Activated CD4-positive, alpha-beta T cell treated with anti-CD3 and anti-CD28 coated beads, Interleukin-10, Interleukin-2, amounts not matched to agents 100 ng/mL and 50 ng/mL, durations not matched to agents 16 hours and 8 hours (primary cell): ENCODE measurements at regions not wholly inside any gene's neighbourhood (a gene's known extent, or its start where the extent isn't known, plus 50 kb on each side); places are given as distances from the start of the nearest gene placed in this dataset.

ENCODE experiments used
- DNase-seq: peaks from one replicate; pipeline ENCODE4 v3.0.0-alpha.2; 2020

GRCh38 chr5:27276119-27276518 lies 237.7 kb upstream of the CDH9 start:
- DNase-seq = no peak

GRCh38 chr5:27275345-27275744 lies 237.0 kb upstream of the CDH9 start:
- no peak for DNase-seq

- DNase-seq = no peak
Observed at GRCh38 chr5:27269766-27270165, 231.4 kb upstream of the CDH9 start.

GRCh38 chr5:27267209-27267824 lies 228.9 kb upstream of the CDH9 start:
- DNase-seq = no peak

- no peak for DNase-seq
Observed at GRCh38 chr5:27266184-27266583, 227.8 kb upstream of the CDH9 start.

GRCh38 chr5:27257696-27258095 lies 219.3 kb upstream of the CDH9 start:
- no peak for DNase-seq

GRCh38 chr5:27252911-27253310 lies 214.5 kb upstream of the CDH9 start:
- peak; percentile 1 for DNase-seq

GRCh38 chr5:27242258-27242626 lies 203.9 kb upstream of the CDH9 start:
- DNase-seq = no peak

- no peak for DNase-seq
Observed at GRCh38 chr5:27241564-27242257, 203.3 kb upstream of the CDH9 start.

GRCh38 chr5:27240791-27241190 lies 202.4 kb upstream of the CDH9 start:
- no peak for DNase-seq

GRCh38 chr5:27234916-27235315 lies 196.5 kb upstream of the CDH9 start:
- DNase-seq = no peak

GRCh38 chr5:27221410-27221809 lies 183.0 kb upstream of the CDH9 start:
- no peak for DNase-seq

GRCh38 chr5:27220752-27221151 lies 182.4 kb upstream of the CDH9 start:
- DNase-seq = no peak

GRCh38 chr5:27217977-27218376 lies 179.6 kb upstream of the CDH9 start:
- no peak for DNase-seq

GRCh38 chr5:27217155-27217956 lies 179.0 kb upstream of the CDH9 start:
- DNase-seq = no peak

GRCh38 chr5:27216367-27216950 lies 178.1 kb upstream of the CDH9 start:
- DNase-seq = no peak

GRCh38 chr5:27208051-27208450 lies 169.7 kb upstream of the CDH9 start:
- no peak for DNase-seq

- no peak for DNase-seq
Observed at GRCh38 chr5:27191786-27192510, 153.6 kb upstream of the CDH9 start.

- DNase-seq = no peak
Observed at GRCh38 chr5:27172693-27173092, 134.3 kb upstream of the CDH9 start.

- no peak for DNase-seq
Observed at GRCh38 chr5:27171761-27172261, 133.4 kb upstream of the CDH9 start.

- no peak for DNase-seq
Observed at GRCh38 chr5:27158775-27159174, 120.4 kb upstream of the CDH9 start.

- no peak for DNase-seq
Observed at GRCh38 chr5:27158171-27158570, 119.8 kb upstream of the CDH9 start.

- DNase-seq = no peak
Observed at GRCh38 chr5:27144456-27144855, 106.1 kb upstream of the CDH9 start.
